ENCODE measurements at regions not wholly inside any gene's neighbourhood (a gene's known extent, or its start where the extent isn't known, plus 50 kb on each side); places are given as distances from the start of the nearest gene placed in this dataset.
"Not testable (repeated sequence)": the region's sequence is repeated elsewhere in the genome, so short reads cannot be mapped to it uniquely, and the experiment has no call there.

GRCh38 chr6:79392094-79392493 is 145.1 kb downstream of the LCA5 start:
- no peak for DNase-seq (ENCODE audit: low spot score)

DNA sequence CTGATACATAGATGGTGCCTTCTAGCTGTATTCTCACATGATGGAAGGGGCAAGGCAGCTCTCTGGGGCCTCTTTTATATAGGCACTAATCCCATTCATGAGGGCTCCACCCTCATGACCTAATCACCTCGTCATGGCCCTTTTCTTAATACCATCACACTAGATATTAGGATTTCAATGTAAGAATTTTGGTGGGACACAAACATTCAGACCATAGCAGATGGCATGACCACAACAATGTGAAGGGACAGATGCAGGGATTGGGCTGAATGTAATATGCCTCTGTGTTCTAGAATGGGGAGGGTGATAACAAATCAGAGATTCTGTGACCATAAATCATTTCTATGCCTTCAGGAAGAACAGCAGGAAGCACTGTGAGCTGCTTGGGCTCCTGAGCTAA is 145.8 kb downstream of the LCA5 start:
- DNase-seq (ENCODE audit: low spot score): no peak

GRCh38 chr6:79385893-79386292 is 151.3 kb downstream of the LCA5 start:
- no peak for DNase-seq (ENCODE audit: low spot score)

- no peak for DNase-seq (ENCODE audit: low spot score)
These were observed 150.9 kb upstream of the HMGN3 start for GRCh38 chr6:79385333-79385732.

GRCh38 chr6:79384845-79385244 is 150.4 kb upstream of the HMGN3 start:
- DNase-seq (ENCODE audit: low spot score): no peak

DNA sequence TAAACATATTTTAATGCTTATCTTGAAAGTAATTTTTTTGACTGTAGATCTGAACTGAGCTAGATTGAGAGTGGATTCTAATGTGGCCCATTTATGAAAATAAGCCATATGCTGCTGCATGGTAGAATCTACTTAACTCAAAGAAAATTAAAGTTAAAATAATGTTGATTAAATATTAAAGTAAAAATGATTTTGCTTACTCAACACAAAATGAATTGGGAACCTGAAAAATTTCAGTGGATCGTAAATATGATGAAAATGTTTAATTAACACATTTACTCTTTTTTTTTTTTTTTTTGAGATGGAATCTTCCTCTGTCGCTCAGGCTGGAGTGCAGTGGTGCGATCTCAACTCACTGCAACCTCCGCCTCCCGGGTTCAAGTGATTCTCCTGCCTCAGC is 144.5 kb upstream of the HMGN3 start:
- DNase-seq (ENCODE audit: low spot score): no peak

DNA sequence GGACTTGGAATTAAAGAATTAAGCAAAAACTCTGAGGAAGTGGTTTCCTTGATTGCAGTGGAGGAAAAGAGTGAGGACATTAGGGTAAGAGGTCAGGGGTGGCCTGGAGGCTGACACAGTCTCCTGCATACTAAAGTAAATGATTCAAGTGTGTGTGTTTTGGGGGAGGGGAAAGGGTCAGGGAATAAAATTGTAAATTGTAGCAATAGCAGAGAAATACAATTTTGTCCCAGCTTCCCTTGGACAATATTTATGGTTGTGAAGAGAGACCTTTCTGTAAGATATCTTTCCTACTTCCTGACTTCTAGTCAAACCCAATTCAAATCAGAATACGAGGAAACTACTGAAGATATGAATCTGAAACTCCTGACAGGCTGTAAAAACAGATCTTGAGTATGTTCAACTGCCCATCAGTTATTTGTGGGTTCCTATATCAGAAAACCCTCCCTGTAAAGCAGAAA is 143.4 kb upstream of the HMGN3 start:
- DNase-seq (ENCODE audit: low spot score): no peak

- no peak for DNase-seq (ENCODE audit: low spot score)
These were observed 142.6 kb upstream of the HMGN3 start for GRCh38 chr6:79377047-79377446.

- no peak for DNase-seq (ENCODE audit: low spot score)
These were observed 141.3 kb upstream of the HMGN3 start for GRCh38 chr6:79375635-79376337.

GRCh38 chr6:79374308-79374707 is 139.8 kb upstream of the HMGN3 start:
- DNase-seq (ENCODE audit: low spot score): no peak

- no peak for DNase-seq (ENCODE audit: low spot score)
These were observed 139.4 kb upstream of the HMGN3 start for GRCh38 chr6:79373880-79374279.

- no peak for DNase-seq (ENCODE audit: low spot score)
These were observed 138.8 kb upstream of the HMGN3 start for GRCh38 chr6:79373246-79373645.

- DNase-seq (ENCODE audit: low spot score): no peak
These were observed 138.3 kb upstream of the HMGN3 start for GRCh38 chr6:79372757-79373156.

DNA sequence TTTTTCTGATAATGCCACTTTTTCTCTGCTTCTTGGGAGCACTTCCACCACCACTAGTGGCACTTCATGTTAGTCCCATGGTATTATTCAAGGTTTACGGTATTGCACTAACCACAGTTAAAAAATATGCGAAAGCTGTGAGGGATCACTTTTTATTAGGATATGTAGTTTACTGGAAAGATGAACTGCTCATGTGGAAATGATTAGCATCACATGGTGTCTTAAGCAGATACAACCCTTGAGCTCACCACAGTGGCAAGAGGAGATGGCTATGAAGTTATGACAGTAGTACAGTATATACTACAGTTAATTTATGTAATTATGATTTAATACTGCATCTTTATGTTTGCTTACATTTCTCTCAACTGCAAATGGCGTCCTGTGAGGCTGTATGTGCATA is 134.5 kb upstream of the HMGN3 start:
- no peak for DNase-seq (ENCODE audit: low spot score)

- not testable (repeated sequence) for DNase-seq (ENCODE audit: low spot score)
These were observed 129.0 kb upstream of the HMGN3 start for GRCh38 chr6:79363441-79363840.

DNA sequence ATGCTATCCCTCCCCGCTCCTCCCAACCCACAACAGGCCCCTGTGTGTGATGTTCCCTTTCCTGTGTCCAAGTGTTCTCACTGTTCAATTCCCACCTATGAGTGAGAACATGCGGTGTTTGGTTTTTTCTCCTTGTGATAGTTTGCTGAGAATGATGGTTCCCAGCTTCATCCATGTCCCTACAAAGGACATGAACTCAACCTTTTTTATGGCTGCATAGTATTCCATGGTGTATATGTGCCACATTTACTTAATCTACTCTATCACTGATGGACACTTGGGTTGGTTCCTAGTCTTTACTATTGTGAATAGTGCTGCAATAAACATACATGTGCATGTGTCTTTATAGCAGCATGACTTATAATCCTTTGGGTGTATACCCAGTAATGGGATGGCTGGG is 126.6 kb upstream of the HMGN3 start:
- not testable (repeated sequence) for DNase-seq (ENCODE audit: low spot score)

- DNase-seq (ENCODE audit: low spot score): no peak
These were observed 118.7 kb upstream of the HMGN3 start for GRCh38 chr6:79353226-79353625.

DNA sequence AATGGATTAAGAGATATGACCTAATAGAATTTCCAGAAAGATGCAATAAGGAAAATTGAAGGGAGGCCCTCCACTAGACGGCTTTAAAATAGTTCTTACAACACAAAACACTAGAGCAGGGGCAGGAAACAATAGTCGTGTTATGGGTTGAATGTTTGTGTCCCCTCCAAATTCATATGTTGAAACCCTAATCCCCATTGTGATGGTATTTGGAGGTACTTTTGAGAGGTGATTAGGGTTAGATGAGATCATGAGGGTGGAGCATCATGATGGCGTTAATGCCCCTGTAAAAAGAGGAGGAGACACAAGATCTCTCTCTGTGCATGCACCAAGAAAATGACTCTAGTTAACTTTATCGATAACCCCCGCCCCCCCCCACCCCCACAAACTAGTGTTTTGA is 104.0 kb upstream of the HMGN3 start:
- DNase-seq (ENCODE audit: low spot score): no peak

DNA sequence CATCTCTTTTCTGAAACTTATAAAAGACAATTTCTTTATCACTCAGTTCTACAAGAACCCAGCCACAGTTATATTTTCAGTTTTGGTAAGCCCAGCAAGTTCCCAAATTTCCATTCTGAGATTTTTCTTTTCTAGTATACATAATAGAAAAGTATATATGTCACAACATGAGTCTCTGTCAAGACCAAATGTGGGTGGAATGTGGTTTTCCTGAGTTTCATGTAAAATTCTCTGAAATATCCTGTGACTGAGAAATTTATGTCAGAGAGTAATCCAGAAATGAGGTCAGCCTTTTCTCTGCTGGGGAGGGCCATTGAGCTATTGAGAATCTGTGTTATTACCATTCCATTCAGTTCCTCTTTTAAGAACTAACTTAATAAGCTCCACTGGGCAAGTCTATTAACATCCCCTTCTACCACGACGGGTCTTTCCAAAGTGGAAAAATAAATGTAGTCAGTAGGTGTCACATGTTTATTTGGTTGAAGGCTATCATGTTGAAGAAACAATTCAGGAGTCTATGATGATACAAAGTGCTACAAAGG is 100.7 kb upstream of the HMGN3 start:
- DNase-seq (ENCODE audit: low spot score): peak; percentile 60

DNA sequence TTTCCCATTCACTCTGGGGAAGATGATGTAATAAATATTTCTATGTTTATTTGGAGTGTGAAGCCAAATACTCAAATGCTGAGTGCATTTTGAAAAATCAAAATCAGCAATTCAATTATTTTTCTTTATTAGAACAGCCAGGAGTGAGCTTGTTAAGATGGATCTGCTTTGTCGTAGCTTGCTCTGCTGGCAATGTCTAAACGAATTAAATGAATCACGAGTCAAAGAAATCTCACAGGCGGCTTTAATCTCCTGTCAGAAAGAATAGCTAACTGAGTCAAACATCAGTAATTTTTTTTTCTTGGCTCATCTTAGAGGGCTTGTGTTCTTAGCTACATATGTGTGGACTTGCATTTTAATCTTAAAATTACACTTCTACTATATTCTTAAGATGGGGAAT is 100.2 kb upstream of the HMGN3 start:
- DNase-seq (ENCODE audit: low spot score): no peak

GRCh38 chr6:79330704-79331103 is 96.2 kb upstream of the HMGN3 start:
- DNase-seq (ENCODE audit: low spot score): no peak

GRCh38 chr6:79313254-79313653 is 78.8 kb upstream of the HMGN3 start:
- DNase-seq (ENCODE audit: low spot score): no peak

DNA sequence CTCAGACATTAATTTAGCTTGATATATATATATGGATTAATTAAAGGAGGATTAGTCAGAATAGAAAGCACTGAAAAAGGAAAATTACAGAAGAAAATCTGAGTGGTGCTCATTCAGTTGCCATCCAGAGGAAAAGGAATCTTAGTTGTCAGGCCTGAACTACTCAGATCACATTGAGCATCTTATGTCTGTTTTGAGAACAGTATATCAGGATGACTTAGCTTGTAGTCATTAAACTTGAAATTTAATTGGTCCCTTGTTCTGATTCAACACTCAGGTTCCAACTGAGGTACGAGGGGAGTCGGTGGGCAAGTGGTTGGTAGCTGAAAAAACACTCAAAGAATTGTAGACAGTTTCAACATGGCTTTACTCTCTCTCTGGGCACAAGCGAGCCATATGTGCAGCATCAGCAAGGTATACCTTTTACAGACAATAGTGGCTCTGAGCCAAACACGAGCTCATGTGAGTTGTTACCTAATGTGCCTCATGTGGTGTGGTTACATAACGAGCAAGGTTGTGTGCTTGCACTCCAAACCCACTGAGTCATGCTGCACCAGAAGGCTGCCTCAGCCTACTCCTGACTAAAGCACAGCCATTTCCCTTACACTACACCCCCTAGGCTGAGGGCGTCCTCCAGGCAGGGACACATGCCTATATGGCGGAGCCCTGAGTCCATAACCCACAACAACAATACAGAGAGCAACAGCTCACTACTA is 73.0 kb upstream of the HMGN3 start:
- no peak for DNase-seq (ENCODE audit: low spot score)

DNA sequence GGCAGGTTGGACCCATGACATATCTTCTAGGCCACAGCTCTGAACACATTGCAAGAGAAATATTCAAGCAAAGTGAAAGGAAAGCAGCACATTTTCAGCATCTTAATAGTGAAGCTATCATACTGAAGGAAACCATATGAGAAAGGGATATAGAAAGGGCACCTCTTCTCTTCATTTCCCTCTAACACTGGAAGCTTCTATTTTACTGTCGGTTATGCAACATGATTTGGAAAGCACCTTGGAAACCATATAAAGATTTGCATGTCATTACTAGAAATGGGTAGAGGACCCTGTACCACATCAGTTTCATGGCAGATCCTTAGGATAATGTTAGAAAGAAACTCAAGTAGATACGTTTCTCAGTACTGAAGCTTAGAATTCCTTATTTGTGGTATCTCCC is 70.5 kb upstream of the HMGN3 start:
- DNase-seq (ENCODE audit: low spot score): no peak
